DMS153 (cell line): ENCODE measurements at regions not wholly inside any gene's neighbourhood (a gene's known extent, or its start where the extent isn't known, plus 50 kb on each side); places are given as distances from the start of the nearest gene placed in this dataset.

ENCODE experiments used
- DNase-seq: peaks from one replicate; lab custom pipeline; 2025; lab: John Stamatoyannopoulos, UW

GRCh38 chr14:100638211-100638855 is 51.1 kb upstream of the BEGAIN start:
- no peak for DNase-seq

GRCh38 chr14:100639280-100639679 is 52.1 kb upstream of the BEGAIN start:
- DNase-seq: no peak

- DNase-seq: no peak
These were observed 53.5 kb upstream of the BEGAIN start for GRCh38 chr14:100640471-100641273.

GRCh38 chr14:100641274-100641860 is 54.1 kb upstream of the BEGAIN start:
- no peak for DNase-seq

GRCh38 chr14:100643426-100643825 is 56.2 kb upstream of the BEGAIN start:
- no peak for DNase-seq

GRCh38 chr14:100644383-100644782 is 57.2 kb upstream of the BEGAIN start:
- DNase-seq: no peak

GRCh38 chr14:100644784-100645183 is 57.6 kb upstream of the BEGAIN start:
- DNase-seq: no peak

- DNase-seq: peak; percentile 7
These were observed 58.2 kb upstream of the BEGAIN start for GRCh38 chr14:100645196-100645981.

GRCh38 chr14:100645982-100646314 is 58.7 kb upstream of the BEGAIN start:
- no peak for DNase-seq

- DNase-seq: no peak
These were observed 61.4 kb upstream of the BEGAIN start for GRCh38 chr14:100648474-100649172.

GRCh38 chr14:100649173-100649519 is 61.9 kb upstream of the BEGAIN start:
- DNase-seq: no peak

GRCh38 chr14:100651999-100652508 is 64.8 kb upstream of the BEGAIN start:
- no peak for DNase-seq

GRCh38 chr14:100652744-100653143 is 65.5 kb upstream of the BEGAIN start:
- no peak for DNase-seq

- no peak for DNase-seq
These were observed 66.2 kb upstream of the BEGAIN start for GRCh38 chr14:100653409-100653808.

GRCh38 chr14:100654025-100654813 is 67.0 kb upstream of the BEGAIN start:
- DNase-seq: no peak

- DNase-seq: no peak
These were observed 67.9 kb upstream of the BEGAIN start for GRCh38 chr14:100654814-100655740.

GRCh38 chr14:100655741-100656085 is 68.5 kb upstream of the BEGAIN start:
- DNase-seq: no peak

GRCh38 chr14:100656996-100657395 is 69.7 kb upstream of the DLK1 start:
- no peak for DNase-seq

- no peak for DNase-seq
These were observed 68.9 kb upstream of the DLK1 start for GRCh38 chr14:100657780-100658179.
